WERI-Rb-1 (cell line): ENCODE measurements at regions not wholly inside any gene's neighbourhood (a gene's known extent, or its start where the extent isn't known, plus 50 kb on each side); places are given as distances from the start of the nearest gene placed in this dataset.

Experiments
- DNase-seq: peaks from one replicate; pipeline ENCODE4 v3.0.0-alpha.2; 2020
- H3K27ac ChIP-seq: fragments of 250-450 bp; sonication (Bioruptor Pico); 2 replicates; pipeline ENCODE4 v1.5.1; 2020; ENCODE audit warnings: mild to moderate bottlenecking, moderate library complexity
- H3K27me3 ChIP-seq: fragments of 250-450 bp; sonication (Bioruptor Pico); 2 replicates; pipeline ENCODE4 v1.5.1; 2021; ENCODE audit warnings: mild to moderate bottlenecking, low read depth, moderate library complexity; ENCODE audit not compliant: insufficient read depth, severe bottlenecking
- H3K36me3 ChIP-seq: fragments of 250-450 bp; sonication (Bioruptor Pico); 2 replicates; pipeline ENCODE4 v1.5.1; 2020; ENCODE audit warnings: mild to moderate bottlenecking, moderate library complexity
- H3K4me3 ChIP-seq: 2 replicates; pipeline ENCODE4 v1.5.1; 2011; ENCODE audit warnings: low read depth, mild to moderate bottlenecking, control low read depth, low read length
- H3K9me3 ChIP-seq: fragments of 250-450 bp; sonication (Bioruptor Pico); 2 replicates; pipeline ENCODE4 v1.5.1; 2021; ENCODE audit warnings: mild to moderate bottlenecking, moderate library complexity; ENCODE audit not compliant: severe bottlenecking
- CTCF ChIP-seq: IDR thresholded peaks from 2 replicates; pipeline ENCODE4 v1.5.1; 2011; ENCODE audit warnings: low read depth, mild to moderate bottlenecking, control low read depth, inconsistent platforms, low read length

GRCh38 chr14:101454229-101454628 lies 107.1 kb upstream of the DIO3 start:
- no peak overlapping the region for H3K4me3 ChIP-seq
- H3K36me3 ChIP-seq = no peaks in the 10 kb centered on the region
- no peaks in the 10 kb centered on the region for H3K9me3 ChIP-seq
- no peaks in the 10 kb centered on the region for H3K27me3 ChIP-seq
- H3K27ac ChIP-seq = no peak overlapping the region
- no peak for TF ChIP-seq CTCF
- DNase-seq = no peak

GRCh38 chr14:101456246-101457175 lies 104.8 kb upstream of the DIO3 start:
- Histone ChIP-seq H3K27me3 (no peaks in the 10 kb centered on the region), H3K36me3 (no peaks in the 10 kb centered on the region), H3K27ac (no peak overlapping the region), H3K4me3 (no peak overlapping the region), H3K9me3 (no peaks in the 10 kb centered on the region)
- no peak for TF ChIP-seq CTCF
- DNase-seq = no peak

- Histone ChIP-seq H3K27me3 (no peaks in the 10 kb centered on the region), H3K27ac (no peak overlapping the region), H3K36me3 (no peaks in the 10 kb centered on the region), H3K9me3 (no peaks in the 10 kb centered on the region), H3K4me3 (no peak overlapping the region)
- no peak for DNase-seq
- no peak for TF ChIP-seq CTCF
Observed at GRCh38 chr14:101457301-101457935, 103.9 kb upstream of the DIO3 start.

GRCh38 chr14:101457936-101458740 lies 103.2 kb upstream of the DIO3 start:
- Histone ChIP-seq H3K27me3 (no peaks in the 10 kb centered on the region), H3K27ac (no peak overlapping the region), H3K9me3 (no peaks in the 10 kb centered on the region), H3K4me3 (no peak overlapping the region), H3K36me3 (no peaks in the 10 kb centered on the region)
- TF ChIP-seq CTCF = no peak
- DNase-seq = no peak

- no peak for DNase-seq
- Histone ChIP-seq H3K36me3 (no peaks in the 10 kb centered on the region), H3K9me3 (no peaks in the 10 kb centered on the region), H3K27ac (no peak overlapping the region), H3K4me3 (no peak overlapping the region), H3K27me3 (no peaks in the 10 kb centered on the region)
- TF ChIP-seq CTCF = no peak
Observed at GRCh38 chr14:101458741-101459550, 102.3 kb upstream of the DIO3 start.
